ENCODE measurements at regions not wholly inside any gene's neighbourhood (a gene's known extent, or its start where the extent isn't known, plus 50 kb on each side); places are given as distances from the start of the nearest gene placed in this dataset.

DNA sequence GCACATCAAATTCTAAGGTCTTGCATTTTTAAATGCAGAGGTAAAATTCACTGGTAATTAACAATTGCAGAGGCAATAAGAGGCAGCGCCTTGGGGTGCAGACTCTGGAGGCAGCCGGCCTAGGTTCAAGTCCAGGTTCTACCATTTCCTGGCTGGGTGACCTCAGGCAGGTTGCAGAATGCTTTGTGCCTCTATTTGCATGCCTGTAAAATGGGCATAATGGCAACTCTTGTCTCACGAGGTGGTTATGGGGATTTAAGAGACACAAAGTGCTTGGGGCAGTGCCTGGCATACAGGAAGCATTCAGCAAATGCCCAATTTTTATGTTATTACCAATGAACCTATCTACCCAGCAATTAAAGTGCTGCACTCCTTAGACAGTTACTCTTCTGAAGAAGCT, 180.0 kb upstream of the LHX5 start:
- no peak for DNase-seq

DNA sequence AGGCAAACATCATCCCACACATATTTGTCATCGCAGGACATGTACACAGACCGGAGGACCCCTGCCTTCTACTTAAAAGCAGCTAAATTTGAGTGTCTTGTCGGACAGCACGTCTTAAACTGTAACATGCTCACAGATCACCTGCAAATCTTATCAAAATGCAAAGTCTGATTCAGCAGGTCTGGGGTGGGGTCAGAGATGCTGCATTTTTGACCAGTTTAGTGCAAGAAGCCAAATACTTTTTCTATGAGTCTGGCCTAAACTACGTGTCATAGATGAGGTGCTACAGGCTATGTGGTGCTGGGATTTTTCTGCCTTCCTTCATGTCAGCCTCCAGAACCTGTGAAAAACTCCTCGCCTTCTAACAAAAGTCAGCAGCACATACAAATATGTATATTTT, 178.8 kb upstream of the LHX5 start:
- no peak for DNase-seq

DNA sequence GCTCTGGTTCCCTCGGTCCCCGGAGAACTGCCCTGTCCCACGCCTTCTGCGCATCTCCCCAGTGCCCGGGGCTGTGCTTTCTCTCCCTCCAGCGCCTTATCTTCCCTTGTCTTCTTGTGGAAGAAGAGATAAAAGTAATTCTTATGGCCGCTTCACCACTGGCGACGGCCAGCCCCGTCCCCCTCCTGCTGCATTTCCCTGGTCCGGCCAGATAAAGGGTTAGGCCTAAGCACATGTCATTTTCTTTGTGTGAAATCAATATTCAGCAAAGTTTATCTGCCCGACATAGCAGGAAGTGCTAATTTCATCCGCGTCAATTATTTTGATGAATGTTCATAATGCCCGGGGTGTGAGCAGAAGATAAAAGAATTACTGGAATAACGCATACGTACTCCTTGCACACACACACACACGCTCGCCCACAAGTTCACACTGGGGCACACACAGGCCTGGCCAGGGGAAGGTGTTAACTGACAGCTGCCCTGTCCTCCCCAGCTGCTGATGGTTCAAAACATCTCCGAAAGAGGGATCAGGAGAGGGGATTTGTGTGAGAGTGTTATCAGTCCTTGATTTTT, 177.7 kb upstream of the LHX5 start:
- no peak for DNase-seq

DNA sequence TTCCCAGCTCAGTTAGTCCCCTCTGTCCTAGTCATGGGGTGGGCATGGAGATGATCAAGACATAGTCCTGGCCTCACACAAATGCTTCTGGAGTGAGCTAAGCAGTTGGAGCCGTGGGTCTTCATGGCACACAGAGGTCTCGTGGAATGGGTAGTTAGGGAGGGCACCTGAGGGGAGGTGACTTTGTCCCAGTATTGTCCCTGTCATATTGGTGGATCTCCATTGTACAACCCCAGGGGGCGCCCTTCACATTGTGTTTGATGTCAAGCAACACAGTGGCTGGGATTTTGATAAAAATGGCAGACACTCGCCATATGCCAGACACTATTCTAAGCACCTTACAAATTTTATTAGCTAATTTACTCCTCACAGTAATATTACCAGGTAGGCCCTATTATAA, 175.4 kb upstream of the LHX5 start:
- DNase-seq = no peak

DNA sequence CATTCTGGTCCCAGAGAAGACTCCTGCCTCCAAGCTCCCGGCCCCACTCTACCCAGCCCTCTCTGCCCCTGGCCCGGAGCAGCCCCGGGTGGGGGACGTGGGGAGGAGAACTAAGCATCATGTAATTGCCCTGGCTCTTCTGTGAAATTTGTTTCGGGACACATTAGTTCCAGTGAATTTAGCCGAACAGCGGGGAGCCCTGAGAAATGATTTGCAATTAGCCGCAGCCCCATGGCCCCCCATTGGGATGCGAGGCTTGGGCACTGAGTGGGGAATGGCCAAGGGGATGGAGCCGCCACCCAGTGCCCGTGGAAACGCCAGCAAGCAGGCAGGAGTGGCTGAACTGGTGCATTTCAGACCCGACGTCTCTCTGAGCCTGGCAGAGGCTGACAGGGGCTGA, 173.9 kb upstream of the LHX5 start:
- no peak for DNase-seq

DNA sequence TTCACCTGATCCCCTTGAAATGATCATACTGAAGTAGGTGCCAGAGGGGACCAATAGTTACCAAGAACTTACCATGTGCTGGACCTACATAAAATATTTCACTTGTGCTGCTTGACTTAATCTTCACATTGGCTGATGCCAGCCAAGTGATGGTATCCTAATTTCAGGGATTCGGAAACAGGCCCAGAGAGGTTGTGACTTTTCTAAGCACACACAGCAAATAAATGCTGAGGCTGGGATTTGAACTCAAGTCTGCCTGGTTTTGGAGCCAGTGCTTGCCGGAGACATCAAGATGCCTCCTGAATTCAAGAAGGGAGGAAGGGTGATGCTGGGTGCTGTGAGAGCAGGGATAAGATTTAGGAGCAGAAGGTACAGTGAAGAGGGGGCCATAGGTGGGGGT, 173.5 kb upstream of the LHX5 start:
- no peak for DNase-seq

DNA sequence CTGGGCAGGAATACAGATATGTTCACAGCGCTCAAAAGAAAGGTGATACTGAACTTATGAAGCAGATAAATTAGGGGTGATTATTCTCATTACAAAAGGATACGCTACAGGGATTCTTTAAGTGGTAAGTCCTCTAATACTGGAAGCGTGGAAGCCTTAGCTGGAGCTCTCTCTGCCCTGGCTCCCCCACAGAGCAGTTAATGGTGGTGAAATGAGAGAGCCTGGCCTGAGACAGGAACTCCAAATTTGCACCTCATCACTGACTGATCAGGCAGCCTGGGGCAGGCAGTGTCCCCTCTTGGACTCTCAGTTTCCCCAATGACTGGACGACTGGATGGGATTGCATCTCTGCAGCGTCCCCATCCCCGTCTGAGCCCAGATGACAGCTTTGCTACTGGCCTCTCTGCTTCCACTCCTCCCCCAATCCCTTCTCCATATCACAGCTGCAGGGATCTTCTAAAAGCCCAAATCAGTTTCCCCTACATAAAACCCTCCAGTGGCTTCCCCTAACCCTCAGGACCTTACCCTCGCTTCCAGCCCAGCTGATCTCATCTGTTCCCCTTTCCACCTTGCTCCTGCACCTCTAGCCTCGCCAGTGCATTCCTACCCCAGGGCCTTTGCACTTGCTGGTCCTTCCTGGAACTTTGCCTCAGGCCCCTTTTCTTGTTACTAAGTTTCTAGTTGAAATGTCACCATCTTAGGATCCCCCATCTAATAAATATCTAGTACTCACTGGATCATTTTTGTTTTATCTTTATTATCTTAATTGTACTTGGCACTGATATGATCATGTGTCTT, 171.7 kb upstream of the LHX5 start:
- DNase-seq = no peak

DNA sequence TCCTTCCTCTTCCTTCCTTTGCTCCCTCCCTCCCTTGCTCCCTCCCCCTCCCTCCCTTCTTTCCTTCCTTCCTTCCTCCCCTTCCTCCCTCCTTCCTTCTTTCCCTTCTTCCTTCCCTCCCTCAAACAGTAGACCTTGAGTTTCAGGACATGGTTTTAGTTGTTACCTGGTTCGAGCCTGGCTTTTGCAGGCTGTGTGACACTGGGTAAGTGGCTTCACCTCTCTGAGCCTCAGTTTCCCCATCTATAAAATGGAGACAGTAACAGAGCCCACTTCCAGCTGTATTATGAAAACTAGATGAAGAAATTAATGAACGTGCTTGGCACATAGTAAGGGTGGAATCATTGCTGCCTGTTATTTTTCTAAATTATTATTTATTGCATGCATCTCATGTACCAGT, 171.0 kb upstream of the LHX5 start:
- DNase-seq = no peak

DNA sequence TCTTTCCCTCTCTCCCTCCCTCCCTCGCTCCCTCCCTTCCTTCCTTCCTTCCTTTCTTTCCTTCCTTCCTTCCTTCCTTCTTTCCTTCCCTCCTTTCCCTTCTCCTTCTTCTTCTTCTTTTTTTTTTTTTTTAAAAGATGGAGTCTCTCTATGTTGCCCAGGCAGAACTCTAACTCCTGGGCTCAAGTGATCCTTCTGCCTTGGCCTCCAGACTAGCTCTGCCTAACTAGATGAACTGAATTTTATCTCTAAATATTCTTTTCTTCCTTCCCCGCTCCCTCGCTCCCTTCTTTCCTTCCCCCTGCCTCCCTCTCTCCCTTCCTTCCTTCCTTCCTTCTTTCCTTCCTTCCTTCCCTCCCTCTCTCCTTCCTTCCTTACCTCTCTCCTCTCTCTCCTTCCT, 170.5 kb upstream of the LHX5 start:
- no peak for DNase-seq

DNA sequence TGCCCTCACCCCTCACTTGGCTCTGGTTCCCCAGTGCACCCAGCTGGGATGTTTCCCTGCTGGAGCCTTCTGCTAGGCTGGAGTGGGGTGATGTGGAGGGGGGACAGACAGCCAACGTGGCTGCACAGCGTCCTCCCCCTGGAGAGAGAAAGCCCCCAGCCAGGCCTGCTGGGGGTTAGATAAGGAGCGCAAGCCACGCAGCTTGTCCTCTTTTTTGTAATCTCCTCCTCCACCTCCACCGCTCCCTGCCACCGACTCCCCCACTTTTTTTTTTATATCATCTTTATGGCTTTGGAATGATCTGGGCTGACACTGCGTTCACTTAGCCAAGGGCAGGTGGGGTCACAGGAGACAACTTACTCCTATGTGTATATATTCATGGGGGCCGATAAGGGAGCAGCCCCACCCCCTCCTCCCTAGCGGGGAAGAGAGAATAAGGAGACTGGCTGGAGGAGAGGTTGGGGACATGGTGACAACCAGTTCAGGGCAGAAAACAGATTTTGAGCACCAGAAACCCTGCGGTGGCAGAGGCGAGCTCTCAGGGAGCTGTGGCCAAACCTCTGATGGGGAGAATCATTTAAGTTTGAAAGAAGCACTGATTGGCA, 169.9 kb upstream of the LHX5 start:
- DNase-seq = no peak

DNA sequence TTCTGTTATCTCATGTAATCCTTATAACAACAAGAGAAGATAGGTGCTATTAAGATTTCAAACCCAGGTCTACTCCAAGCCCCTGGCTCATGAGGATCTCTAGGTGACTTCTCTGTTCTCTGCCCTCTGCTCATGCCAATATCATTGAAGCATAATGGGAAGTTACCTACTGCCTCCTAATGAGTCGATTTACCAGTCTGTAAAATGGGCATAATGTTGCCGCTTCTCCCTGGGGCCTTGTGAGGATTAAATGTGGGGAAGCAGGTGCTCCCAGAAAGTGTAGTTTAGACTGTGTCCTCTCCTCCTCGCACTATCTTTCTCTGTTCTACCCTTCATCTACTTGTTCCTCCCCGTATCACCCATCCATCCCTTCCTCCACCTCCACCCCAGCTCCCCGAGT, 169.2 kb upstream of the LHX5 start:
- no peak for DNase-seq

DNA sequence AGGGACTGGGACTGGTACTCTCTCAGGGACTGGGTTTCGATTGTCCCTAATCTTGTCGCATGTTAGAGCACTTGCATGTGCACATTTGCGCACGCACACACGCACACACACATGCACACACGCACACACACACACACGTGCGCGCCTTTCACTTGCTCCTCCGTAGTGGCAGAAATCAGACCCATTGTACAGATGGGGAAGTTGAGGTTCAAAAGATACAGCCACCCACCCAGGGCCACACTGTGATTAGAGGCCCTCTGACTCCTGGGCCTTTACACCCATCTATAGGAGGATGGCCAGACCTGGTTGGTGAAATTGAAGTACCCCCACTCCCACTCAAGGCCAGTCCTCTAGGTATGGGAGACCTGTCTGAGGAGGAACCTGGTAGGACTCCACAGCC, 167.8 kb upstream of the LHX5 start:
- no peak for DNase-seq

DNA sequence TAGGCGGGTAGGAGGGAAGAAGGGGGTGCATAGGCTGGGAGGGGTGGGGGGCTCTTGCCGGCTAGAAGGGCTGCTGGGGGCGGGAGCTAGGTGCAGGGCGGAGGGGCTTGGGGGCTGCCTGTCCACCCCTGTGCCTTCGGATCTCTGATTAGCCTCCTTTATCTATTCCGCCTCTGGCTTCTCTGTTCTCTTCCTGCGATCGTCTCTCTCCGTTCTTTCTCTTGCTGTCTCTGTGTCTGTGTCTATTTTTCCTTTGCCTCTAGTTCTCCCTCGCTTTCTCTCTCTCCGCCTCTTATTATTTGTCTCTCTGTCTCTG, 166.7 kb upstream of the LHX5 start:
- no peak for DNase-seq

DNA sequence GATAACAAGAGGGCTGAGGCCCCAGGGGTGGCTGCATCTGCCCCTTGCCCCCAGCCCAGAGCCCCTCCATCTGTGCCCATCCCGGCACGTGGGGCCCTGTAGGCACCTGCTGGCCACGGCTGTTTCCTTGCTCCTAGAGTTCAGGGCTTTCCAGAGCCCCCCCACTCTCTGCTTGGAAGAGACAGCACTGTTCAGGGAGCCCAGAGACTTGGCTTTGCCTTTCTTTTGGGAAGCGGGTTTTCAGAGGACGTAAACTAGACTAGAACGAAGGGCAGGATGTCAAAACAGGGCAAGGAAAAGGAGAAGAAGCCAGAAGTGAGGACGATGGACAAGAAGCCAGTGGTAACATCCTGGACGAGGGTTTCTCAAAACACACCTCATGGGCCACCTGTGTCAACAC, 163.3 kb upstream of the LHX5 start:
- DNase-seq = no peak

DNA sequence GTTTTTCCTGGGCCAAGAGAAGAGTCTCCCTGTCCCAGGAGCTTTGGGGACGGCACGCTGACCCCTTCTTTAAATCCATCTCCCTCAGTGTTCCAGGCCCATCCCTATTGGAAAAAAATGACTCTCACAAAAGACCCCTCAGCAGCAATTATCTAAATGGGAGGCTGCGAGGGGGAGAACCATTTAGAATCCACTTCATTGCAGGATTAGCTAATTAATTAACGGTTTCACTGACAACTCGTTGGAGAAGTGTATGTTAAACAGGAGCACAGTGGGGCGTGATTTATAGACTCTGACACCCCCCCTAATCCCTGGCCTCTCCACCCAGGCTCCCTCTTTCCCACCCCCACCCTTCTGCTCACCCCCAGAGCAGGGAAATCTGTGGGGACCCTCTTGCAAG, 162.8 kb upstream of the LHX5 start:
- DNase-seq = no peak

DNA sequence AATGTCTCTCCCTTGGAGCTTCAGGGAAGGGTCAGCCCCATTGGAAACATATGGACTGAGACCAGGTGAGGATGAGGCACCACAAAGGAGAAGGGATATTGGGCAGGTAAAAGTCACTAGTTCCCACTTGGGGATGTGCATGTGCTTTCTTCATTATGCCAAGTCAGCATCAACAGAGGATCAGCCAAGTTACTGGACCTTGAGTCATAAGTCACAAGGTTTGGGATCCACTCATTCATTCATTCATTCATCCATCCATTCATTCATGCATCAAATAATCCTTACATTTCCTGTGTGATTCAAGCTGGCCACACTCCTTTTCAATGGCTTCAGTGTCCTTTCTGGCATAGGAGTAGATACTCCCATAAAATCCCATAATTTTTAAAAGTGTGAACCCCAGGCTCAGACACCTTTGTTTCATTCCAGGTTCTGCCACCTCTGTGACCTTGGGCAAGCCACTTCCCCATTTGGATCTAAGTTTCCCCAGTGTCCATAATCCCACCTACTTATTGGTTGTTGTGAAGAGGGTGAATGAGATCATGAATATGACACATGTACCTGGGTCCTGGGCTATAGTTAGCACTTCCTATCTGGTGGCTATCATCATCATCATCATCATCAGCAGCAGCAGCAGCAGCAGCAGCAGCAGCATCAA, 162.1 kb upstream of the LHX5 start:
- no peak for DNase-seq

DNA sequence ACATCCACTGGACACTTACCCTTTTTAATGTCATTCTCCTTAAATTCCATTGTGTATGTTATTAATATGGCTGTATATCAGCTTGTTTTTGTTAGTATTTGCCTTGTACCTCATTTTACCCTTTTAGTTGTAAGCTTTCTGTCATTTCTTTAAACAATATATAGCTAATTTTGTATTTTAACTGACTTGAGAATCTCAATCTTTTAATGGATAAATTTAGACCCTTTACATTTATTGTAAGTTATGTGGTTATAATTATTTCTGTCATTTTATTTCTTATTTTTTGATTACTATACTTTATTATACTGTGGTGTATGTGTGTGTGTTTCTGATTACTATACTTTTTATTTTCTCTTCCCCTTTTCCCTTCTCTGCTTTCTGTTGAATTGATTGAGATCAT, 159.0 kb upstream of the LHX5 start:
- no peak for DNase-seq

DNA sequence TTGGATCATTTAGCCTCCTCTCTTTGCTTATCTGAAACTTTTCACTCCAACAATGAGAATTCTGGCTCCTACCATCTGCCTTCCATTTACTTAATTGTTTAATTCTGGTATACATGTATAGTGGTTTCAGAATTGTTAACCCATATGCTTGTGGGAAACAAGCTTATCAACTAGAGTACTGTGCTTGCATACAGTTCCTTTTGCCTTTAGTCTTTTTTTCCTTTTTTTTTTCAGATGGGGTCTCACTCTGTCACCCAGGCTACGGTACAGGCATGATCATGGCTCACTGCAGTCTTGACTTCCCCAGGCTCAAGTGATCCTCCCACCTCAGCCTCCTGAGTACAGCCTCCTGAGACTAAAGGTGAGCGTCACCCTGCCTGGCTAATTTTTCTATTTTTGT, 153.8 kb upstream of the LHX5 start:
- no peak for DNase-seq

DNA sequence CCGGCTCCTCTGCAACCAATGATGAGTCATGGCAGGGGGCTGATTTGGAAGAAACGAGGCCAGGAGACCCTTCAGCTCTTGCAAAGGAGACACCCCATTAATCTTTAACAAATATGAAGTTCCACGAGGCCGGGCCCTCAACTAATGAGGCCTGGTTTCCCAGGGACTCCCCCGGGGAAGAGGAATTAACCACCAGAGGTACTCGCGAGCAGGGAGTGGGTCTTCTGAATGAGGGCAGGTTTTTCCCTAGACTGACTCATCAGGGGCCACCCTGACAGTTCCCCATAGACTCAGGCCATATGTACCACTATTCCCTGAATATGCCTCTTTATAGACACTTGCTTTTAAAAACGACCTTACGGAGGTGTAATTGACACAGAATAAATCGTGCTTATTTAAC, 150.7 kb upstream of the LHX5 start:
- no peak for DNase-seq

DNA sequence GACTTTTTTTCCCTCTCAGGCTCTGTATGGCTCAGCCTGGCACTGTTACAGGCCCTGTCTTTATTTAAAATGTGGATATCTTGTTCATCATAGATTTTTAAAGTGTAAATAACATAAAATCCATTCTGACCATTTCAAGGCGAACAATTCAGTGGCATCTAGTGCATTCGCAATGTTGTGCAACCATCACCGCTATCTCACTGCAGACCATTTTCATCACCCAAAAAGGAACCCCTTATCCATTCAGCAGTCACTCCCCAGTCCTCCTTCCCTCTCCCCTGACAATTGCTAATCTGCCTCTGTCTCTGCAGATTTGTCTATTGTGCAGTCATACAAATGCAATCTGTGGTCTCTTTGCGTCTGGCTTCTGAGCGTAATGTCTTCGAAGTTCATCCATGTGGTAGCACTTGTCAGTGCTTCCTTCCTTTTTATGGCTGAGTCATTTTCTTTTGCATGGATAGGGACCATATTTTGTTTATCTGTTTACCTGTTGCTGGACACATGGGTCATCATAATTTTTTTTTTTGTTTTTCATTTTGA, 148.8 kb upstream of the LHX5 start:
- DNase-seq = no peak

DNA sequence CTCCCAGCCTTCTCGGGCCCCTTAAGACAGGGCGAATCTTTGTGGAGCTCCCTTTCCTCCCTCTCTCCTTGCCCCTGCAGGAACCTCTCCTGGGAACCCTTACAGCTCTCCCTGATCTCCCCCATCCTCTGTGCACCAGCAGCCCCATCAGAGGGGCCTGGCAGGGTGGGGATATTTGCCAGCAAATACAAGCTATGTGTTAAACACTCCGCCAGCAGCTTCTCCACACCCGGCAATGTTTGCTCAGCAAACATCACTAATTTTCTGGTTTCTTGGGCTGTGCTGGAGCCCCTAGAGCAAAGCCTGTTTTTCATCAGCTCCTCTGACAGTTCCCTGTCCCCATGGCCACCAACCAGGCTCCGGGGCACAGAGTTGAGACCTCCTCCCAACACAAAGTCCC, 147.5 kb upstream of the LHX5 start:
- DNase-seq = no peak

DNA sequence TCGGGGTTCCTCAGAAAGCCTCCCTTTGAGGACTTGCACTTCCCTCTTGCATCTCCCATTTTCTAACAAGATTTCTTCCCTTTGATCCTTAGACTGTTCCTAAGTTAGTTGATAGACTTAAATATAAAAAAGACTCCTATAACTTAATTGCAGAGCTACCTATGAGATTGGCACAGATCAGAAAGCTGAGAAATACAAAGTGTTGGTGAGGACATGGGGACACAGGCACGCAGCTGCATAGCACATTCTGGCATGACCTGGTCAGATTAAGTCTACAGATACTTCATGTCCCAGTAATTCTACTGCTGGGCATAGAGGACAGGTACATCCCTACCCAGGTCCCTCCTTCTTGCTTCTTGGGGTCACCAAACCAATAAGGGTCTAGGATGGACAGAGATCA, 141.7 kb upstream of the LHX5 start:
- DNase-seq = no peak

DNA sequence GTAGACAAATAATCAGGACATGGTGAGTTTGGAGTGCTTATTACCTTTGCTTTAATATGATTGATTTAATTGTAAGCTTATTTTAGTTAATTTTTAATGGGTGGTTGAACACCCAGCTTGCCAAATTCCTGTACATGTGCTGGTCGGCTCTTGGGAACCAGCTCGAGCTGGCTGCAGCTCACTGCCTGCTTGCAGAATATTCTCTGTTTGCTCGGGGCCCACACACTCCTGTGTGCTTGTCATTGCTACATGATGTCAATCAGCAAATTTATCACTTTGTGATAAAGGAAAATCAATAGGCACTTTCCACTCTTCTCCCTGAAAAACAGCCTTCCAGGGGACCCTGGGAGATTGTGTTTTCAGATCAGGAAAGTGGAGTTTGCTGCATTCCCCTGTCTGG, 141.1 kb upstream of the LHX5 start:
- DNase-seq = no peak

Measured in T-helper 1 cell (primary cell).